Stimulated activated CD4-positive, alpha-beta T cell treated with anti-CD3 and anti-CD28 coated beads, Interleukin-12 subunit alpha, Interleukin-12 subunit beta, amount 100 ng/mL, for 48 hours (primary cell): ENCODE measurements at regions not wholly inside any gene's neighbourhood (a gene's known extent, or its start where the extent isn't known, plus 50 kb on each side); places are given as distances from the start of the nearest gene placed in this dataset.
"Not testable (repeated sequence)": the region's sequence is repeated elsewhere in the genome, so short reads cannot be mapped to it uniquely, and the experiment has no call there.

Experiments
- DNase-seq, 3 donors: peaks; one replicate each; pipeline ENCODE4 v3.0.0-alpha.2; 2020; ENCODE audit warnings: low read depth in 2 of 3, low spot score in 1 of 3

DNA sequence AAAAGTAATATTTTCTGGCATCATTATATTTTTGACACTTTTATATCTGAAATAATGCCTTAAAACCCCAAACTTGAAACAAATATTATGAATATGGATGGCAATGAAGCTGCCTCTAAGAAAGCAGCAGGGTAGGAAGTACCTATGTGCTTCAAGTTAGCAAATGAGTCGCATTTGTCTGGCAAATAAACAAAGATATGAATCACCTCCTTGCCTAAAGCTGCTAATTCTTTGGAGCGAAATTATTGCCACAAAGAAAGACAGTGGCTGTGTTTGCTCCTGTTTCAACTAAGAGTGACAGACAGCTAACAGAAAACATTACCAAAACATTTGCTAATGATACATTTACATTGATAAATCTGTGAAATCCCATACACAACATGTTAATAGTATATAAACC lies 854.9 kb downstream of the RPS29 start:
- DNase-seq: no peak

DNA sequence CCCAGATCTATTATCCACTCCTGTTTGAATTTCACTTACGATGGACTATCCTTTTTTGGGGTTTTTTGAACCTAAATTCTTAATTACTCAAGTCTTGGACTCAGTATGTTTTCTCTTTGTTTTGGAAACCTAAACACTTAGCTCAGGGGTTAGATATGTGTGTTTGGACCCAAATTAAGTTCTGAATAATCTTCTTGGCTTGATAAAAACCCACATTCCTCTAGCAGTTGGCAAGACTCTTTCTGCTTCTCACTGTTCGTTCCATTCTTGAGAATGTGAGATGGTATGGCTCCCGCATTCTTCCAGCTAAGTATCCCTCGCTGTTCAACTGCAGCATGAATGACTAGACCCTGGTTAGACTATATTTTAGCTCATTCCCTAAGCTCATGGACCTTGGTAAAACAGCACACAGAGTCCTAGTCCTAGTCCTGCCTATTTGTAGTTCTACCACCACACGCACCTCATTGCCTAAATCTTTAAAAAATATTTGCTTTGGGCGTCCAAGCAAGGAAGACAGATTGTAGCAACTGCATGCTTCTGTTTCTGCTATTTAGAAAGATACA lies 860.0 kb downstream of the RPS29 start:
- DNase-seq: no peak

DNA sequence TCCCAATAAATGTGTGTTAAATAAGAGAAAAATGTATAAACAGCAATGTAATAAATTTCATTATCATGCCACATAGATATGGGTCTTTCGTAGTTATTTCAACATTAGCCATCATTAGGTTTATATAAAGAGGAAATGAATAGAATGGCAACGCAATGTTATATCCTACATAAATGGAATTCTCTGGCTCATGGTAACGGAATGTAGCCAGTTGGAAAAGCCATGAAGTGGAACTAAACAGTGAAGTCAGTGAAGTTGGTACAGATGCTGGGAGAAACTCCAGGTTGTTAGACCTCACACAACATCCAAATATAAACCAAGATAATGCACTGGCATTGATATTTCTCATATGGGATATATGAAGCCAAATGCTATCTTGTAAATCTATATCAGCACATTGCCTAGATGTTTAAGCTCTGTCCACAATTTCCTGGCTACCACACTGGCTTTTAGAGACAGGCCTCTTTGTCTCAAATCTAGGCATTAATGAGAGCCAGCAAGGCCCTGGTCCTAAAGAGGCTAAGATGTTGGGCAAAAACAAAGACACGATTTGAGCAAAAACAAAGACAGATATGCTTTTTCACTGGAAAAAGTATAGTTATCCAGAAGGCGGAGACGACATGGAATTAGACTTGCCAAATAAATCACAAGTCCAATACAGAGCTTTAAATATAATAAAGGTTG lies 861.0 kb downstream of the RPS29 start:
- no peak for DNase-seq

DNA sequence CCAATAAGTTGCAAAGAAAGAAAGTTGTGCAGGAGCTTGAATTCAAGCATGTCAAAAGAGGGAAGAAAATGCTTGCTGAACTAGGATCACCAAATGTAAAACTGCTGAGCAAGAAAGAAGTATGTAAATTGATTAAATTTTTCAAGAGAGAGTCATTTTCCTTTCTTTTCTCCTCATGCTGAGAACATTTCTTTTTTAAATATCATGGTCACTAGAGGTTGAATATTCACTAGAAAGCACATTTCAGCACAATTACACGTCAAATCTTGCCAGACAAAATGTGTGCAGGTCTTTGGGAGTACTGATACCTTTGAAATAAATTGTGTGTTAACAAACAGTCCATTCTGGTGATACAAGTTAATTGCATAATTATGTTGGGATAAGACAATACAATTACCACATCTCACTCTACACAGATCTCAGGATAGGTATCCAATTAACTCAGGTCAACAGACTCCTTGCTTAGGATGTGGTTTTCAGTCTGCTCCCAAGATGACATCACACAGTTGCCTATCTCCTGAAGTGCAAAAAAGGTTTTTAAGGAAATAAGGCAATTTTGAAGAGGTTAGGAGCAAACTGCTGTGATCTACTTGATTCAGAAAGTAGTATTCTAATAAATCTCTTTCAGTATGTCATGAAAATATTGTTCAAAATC lies 862.2 kb downstream of the RPS29 start:
- no peak for DNase-seq

DNA sequence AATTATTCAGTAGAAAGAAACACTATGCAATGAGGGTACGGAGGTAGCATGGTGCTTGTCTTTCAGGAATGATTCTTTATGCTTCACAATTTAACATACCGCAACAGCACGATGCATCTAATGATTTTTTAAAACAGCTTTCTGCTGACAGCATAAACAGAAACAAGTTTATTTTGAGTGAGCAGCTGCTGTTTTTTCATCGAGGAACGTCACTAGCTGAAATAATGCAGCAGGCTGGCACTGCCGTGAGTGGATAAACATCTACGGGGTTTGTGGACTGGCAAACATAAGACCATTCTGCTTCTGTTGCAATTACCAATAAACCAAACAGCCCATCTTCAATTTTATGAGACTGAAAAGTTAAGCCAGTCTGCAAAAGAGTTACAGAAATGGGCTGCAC lies 871.8 kb downstream of the RPS29 start:
- DNase-seq: no peak

DNA sequence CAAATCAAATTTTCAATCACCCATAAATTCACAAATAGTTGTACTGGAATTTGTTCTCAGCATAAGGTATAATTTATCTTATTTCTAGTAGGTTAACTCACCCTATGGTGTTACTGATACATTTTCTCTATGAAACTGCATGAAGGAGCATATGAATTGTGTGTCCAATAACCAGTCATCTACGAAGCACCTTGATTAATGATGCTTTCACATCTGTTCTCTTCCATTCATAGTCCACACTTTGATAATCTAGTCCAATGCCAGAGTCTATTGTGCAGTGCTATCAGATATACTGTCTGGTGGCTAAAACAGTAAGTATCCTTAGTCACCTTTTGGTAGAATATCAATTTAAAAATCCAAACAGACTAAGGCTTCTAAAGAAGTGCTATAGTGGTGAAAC lies 876.0 kb downstream of the RPS29 start:
- DNase-seq: no peak

DNA sequence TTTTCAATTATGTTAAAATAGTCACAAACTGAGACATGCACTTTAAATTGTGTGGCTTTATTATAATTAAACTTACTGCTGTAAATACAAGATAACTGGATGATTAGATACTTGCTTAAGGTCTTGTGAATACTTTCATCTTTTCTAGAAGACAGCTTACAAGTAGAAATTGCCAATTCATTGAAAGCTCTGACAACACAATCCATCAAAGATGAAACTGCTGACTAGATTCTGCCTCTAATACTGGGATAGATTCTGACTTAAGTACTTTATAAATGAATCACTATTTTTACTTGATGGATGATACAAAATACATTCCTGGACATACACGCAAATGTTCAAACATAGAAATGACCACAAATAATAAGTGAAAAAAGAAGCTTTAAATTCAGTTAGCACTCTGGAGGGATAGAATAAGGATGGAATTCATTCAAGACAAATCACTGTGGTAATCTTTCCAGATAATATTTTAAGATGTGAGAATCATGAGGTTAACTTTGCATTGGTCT lies 876.8 kb downstream of the RPS29 start:
- DNase-seq: no peak

DNA sequence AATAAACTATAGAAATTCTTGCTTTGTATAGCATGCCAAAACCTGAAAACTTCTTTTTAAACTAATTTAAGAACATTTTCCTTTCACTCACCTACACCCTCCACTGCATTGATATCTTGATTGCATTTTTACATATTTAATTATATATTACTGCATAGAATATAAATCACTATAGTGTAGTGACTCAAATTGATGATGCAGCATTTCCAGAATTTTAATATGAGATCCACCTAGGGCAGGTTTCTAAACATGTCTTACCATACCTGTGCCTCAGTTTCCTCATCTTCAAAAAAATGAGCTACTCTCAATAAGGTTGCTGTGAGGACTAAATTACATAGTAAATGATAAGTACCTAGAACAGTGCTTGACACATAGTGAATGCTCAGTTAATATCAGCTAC lies 881.5 kb downstream of the RPS29 start:
- no peak for DNase-seq

DNA sequence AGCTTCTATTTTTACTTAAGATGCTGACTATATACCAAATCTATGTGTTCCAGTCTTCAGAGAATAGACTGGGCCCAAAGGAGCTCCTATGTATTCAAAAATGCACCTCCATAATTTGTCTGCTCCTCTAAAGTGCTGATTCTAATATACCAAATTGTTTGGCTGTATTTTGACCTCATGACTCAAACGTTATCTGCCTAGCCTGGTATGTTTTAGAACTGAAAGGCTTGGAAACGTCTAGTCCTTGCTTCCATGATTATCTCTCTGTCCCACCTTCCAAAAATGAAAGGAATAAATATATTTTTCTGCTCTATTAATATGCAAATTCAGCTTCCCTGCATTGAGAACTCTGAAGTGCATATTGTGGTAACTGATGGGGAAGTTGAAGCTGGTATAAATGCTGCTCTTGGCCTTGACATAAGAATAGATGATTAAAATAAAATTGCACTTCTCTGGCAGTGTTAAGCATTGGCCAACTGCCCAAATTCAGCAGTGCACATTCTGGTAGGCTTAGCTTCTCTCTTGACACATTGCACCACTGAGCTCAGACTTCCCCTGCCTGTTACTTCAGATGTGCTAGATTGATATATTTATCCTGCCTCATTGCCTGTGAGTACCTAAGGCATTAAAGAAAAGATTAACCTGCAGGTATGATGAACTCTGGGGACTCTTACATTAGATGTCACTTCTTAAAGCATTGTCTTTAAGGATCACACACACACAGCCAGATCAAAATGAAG lies 882.3 kb downstream of the RPS29 start:
- DNase-seq: no peak

DNA sequence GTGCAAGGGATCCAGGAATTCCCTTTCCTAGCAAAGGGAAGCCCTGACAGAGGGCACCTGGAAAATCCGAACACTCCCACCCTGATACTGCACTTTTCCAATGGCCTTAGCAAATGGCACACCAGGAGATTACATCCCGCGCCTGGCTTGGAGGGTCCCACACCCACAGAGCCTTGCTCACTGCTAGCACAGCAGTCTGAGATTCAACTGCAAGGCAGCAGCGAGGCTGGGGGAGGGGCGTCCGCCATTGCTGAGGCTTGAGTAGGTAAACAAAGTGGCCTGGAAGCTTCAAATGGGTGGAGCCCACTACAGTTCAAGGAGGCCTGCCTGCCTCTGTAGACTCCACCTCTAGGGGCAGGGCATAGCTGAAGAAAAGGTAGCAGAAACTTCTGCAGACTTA lies 888.8 kb downstream of the RPS29 start:
- not testable (repeated sequence) for DNase-seq

DNA sequence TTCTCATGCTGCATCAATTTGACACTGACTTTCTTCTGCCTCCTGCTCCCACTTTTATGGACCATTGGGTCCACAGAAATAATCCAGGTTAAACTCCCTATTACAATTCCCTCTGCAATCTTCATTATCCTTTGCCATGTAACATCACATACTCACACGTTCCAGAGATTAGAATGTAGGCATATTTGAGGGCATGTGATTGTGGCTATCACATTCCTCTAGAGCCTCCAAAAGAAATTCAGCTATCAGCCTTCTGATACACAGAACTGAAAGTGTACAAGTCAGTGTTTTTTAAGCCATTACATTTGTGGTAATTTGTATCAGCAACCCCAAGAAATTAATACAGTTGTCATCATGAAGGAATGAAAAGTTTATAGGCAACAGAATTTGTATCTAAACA lies 892.4 kb downstream of the RPS29 start:
- DNase-seq: no peak

DNA sequence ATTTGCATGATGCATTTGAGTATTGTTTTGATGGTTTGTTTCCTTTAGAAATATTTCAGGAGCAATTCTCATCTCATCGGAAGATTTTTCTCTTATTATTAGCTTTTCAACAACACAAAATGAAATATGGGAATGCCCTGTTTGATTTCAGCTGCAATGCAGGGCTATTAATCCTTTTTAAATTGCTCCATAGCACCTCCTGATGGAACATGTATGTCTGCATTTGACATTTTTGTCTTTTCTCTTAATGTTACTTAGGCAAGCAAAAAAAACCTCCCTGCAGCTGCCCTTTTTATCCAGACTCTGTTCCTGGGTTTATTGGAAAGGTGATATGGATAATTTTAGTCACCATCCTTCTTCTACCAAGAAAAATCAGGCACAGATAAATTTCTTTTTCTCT lies 895.8 kb downstream of the RPS29 start:
- DNase-seq: no peak

DNA sequence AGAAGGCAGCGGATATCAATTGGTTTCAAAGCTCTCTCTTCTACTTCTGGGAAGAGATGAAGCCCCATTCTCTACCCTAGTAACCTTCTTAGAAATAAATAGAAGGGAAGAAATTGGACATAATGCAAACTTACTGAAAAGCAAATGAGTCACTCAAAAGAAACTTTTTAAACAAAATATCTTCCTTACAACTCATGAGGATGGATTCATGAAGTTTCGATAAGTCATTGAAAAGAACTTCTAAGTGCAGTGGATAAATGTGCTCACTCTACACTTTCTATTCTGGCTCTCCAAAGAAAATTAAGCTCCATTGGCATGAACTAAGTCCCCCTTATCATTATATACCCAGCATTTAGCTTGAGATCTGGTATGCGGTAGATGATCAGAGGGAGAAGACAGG lies 899.5 kb downstream of the RPS29 start:
- DNase-seq: no peak

DNA sequence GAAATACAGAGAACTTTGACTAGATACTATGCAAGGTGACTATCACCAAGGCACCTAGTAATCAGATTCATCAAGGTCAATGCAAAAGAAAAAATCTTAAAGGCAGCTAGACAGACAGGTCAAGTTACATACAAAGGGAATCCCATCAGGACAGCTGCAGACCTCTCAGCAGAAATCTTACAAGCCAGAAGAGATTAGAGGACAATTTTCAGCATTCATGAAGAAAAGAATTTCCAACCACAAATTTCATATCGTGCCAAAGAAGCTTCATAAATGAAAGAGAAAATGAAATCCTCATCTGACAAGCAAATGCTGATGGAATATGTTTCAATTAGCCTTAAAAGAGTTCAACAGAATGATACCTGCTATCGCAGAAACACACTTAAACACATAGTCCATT lies 913.7 kb downstream of the RPS29 start:
- DNase-seq: no peak

DNA sequence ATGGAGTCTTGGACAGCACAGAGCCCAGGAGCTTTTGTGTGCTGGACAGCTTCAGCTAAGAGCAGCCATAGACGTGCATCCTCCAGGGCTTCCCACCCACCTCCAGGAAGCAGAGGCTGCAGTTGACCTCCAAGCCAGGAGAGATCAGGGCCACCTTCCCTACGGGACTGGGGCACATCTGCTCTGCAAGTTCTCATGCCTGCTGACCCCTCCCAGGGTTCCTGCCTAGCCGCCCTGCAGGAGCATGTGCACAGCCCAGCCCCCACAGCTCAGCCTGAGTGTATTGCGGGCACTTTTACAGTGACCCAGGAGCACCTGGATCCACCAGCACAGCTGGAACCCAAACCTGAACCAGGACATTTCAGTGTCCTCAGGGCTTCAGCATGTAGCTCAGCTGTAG lies 915.2 kb downstream of the RPS29 start:
- DNase-seq: no peak

DNA sequence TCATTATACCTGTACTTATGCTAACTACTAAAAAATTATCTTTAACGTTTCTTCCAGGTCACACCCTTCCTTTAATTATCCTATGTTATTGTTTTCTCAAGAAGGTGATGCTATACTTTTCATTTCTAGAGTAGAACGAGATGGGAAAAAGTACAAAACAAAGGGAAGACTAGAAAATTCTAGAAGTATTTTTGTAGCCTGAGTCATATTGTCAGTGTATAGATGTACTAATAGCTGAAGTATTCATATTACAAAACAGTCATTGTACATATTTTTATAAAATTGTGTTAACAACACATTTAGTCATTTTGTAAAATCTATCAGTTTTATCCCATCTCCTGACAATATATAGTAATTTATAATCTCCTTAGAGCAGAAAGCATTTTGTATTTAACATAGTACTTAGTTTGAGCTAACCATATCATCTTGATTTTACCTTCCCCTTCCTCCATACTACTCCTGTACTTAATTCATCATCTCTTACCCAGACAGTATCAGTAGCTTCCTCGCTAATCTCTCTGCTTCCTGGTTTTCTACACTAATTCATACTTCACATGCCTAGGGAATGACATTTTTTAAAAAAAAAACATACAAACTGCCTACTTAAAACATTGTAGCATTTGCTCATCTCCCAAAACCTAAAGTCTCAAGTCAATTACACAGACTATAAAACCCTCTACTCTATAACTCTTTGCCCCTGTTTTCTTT lies 920.9 kb downstream of the RPS29 start:
- DNase-seq: no peak

DNA sequence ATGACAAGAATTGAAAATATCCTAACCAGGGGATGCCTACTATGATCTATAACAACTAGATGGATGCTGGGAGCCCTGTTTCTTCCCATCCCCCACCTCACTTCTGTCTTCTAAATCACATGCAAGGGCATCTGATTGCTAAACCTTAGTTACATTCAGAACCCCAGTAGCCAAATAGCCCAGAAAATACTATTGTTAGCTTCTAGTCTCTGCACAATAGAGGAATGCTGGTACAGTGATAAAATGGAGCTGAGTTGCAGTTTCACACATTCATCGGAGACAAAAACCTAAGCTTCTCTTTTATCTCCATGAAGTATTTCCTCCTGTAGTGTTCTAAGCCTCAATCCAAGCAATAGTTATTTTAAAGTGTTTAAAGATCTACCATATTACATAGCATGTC lies 942.9 kb downstream of the RPS29 start:
- DNase-seq: no peak

DNA sequence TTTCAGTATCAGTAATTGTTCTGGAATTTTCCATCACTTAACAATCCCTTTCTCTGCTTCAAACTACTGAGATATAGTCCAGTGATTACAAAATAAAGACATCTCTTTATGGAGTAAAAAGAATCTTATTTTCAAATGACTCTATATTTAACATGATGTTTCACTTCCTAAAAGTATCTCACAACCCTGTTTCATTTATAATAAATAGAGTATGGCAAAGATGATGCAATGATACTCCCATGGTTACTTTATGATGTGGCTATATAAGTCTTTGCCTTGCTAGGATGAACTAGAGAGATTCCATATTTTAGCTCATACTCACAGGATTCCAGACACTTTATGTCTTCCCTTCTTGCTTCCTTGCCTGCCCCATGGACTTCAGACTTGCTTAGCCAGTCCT lies 953.5 kb upstream of the MDGA2 start:
- DNase-seq: no peak

DNA sequence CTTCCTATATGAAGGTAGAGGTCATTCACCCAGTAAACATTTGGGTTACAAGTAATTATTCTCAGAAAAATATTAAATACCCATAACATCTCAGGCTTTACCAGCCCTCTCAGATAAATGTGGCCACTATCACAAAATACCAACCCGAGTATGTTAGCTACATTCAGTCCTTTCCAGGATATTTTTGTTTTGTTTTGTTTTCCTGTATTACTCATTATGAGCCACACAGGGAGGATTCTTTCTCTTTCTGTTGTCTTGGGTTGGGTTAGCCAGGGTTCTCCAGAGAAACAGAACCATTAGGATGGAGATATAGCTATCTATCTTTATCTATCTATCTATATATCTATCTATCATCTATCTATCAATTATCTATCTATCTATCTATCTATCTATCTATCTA lies 947.6 kb upstream of the MDGA2 start:
- no peak for DNase-seq

DNA sequence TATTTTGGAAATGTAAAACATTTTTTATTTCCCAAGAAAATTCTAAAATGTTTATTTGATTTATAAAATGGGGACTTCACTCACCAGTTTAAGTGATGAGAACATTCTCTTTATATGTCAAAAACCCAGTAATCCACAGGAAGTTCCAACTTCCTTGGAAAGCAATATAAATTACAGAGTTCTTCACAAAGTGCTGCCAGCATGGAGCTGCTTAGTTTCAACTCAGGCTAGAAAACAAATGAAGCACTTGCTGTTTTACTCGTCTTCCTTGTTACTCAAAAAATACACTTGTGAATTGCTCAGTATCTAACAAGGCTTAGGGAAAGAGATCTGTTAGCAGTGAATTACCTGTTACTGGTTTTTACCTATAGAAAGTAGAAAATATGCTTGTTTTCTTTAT lies 942.7 kb upstream of the MDGA2 start:
- no peak for DNase-seq

DNA sequence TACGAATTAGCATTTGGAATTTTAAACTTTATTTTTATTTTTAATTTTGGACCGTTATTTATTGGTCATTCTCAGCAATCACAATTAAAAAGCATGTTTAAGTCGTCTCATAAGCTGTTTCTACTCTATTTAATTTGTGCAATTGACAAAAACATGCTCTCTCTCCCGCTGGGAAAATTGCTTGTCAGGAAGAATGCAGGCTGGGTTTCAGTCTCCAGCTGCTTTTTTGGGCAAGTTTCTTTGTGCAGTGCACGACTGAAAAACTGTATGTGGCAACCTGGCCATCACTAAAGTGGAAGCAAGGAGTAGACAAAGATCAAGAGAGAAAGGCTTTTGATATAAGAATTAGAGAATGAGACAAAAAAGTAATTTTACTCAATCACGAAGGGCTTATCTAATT lies 941.5 kb upstream of the MDGA2 start:
- DNase-seq: no peak
